Duodenal mucosa (tissue), 2 donors: ENCODE measurements at regions not wholly inside any gene's neighbourhood (a gene's known extent, or its start where the extent isn't known, plus 50 kb on each side); places are given as distances from the start of the nearest gene placed in this dataset.

Experiments
- H3K27ac ChIP-seq: one replicate; pipeline ENCODE4 v1.7.0; 2013; ENCODE audit warnings: low read depth, low read length
- H3K27me3 ChIP-seq, 2 donors: one replicate each; pipeline ENCODE4 v1.7.0; 2013; ENCODE audit warnings: low read length in 2 of 2, control low read depth in 1 of 2; ENCODE audit not compliant: insufficient read depth in 2 of 2, control insufficient read depth in 1 of 2
- H3K36me3 ChIP-seq, 2 donors: one replicate each; pipeline ENCODE4 v1.7.0; 2013; ENCODE audit warnings: low read length in 2 of 2, control low read depth in 1 of 2; ENCODE audit not compliant: insufficient read depth in 2 of 2, control insufficient read depth in 1 of 2
- H3K4me1 ChIP-seq, 2 donors: one replicate each; pipeline ENCODE4 v1.7.0; 2013; ENCODE audit warnings: low read length in 2 of 2, control low read depth in 1 of 2; ENCODE audit not compliant: insufficient read depth in 2 of 2, control insufficient read depth in 1 of 2
- H3K4me3 ChIP-seq, 2 donors: one replicate each; pipeline ENCODE4 v1.7.0; 2013; ENCODE audit warnings: low read length in 2 of 2, low read depth in 1 of 2
- H3K9ac ChIP-seq, 2 donors: one replicate each; pipeline ENCODE4 v1.7.0; 2013; ENCODE audit warnings: low read length in 2 of 2, low read depth in 1 of 2
- H3K9me3 ChIP-seq, 2 donors: one replicate each; pipeline ENCODE4 v1.7.0; 2013; ENCODE audit warnings: low read length in 2 of 2, control low read depth in 1 of 2; ENCODE audit not compliant: control insufficient read depth in 1 of 2

DNA sequence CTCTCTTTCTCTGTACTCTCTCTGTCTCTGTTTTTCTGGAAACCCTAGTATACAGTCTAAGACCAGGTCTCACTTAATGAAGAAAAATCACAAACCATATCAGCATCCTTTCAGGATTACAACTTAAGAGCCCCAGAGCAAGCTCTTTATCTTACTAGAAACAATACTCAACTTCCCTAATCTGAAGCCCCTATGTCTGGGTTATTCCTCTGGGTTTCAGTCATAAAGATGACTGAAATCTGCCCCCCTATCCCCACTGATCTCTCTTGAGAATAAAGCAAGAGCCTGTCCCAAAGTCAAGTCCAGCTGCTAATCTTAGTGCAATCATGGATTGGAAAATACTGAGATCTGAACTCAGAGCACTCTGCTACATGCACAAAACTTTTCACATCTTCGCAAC lies 53.9 kb upstream of the PICALM start:
- Histone ChIP-seq H3K27ac (no peak overlapping the region), H3K4me1 (peaks cover 2 to 4% of the 10 kb centered on the region in 2 donors), H3K36me3 (no peaks in the 10 kb centered on the region), H3K27me3 (no peaks in the 10 kb centered on the region), H3K9ac (no peak overlapping the region), H3K4me3 (no peak overlapping the region), H3K9me3 (no peaks in the 10 kb centered on the region)

DNA sequence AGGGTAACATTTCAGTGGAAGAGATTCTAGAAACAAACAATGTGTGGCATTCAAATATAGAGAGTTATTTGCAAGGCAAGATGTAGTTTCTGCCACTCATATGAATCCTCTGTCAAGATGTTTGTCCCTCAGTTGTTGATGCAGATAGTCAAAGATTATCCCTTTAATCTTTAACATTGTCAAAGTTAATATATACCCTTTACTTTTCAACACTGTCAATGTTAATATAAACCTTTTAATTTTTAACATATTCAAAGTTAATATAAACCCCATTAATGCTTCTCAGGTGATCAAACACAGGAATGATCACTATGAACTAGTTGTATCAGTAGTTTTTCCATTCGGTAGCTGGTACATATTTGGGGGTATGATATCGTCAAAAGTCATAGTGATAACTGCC lies 51.9 kb upstream of the PICALM start:
- Histone ChIP-seq H3K4me3 (no peak overlapping the region), H3K4me1 (peaks cover 5 to 17% of the 10 kb centered on the region in 2 donors), H3K9ac (no peak overlapping the region), H3K27me3 (no peaks in the 10 kb centered on the region), H3K27ac (no peak overlapping the region), H3K9me3 (no peaks in the 10 kb centered on the region), H3K36me3 (no peaks in the 10 kb centered on the region)

DNA sequence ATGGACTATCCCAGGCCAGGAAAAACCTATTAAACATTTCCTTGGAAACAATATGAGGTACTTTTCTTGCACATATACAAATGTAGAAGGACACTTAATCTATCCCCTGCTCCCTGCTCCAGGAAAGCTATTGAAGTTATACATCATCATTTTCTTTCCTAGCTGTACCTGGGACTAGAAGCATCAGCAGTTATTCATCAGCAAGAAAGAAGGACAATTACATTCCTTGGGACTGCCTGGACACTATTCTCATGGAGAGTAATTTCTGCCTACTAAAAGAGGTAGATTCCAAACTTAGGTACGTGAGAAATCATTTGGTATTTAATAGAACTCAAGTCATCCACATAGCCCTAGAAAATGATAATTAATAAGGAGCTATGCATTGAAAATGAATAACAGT lies 51.0 kb upstream of the PICALM start:
- H3K4me3 ChIP-seq: no peak overlapping the region
- H3K27me3 ChIP-seq: no peaks in the 10 kb centered on the region
- H3K9me3 ChIP-seq: no peaks in the 10 kb centered on the region
- H3K4me1 ChIP-seq: peaks cover 5 to 17% of the 10 kb centered on the region in 2 donors
- H3K9ac ChIP-seq: no peak overlapping the region
- H3K36me3 ChIP-seq: no peaks in the 10 kb centered on the region
- no peak overlapping the region for H3K27ac ChIP-seq

DNA sequence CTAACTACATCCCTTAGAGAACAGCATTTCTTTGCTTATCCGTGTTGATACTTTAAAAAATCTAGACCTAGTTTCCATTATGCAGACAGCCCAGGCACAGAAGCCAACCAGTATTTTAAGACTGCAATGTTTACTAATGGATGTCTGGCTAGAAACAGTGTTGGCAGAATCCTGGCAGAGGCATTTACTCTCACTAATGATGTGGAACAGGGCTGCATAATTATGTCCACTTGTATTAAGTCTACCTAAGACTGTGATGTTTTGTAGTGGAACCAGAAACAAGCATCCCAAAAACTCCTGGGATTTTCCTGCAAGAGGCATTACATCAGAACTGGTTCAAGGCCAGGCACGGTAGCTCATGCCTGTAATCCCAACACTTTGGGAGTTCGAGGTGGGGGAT lies 50.2 kb upstream of the PICALM start:
- no peaks in the 10 kb centered on the region for H3K27me3 ChIP-seq
- peaks cover 5 to 17% of the 10 kb centered on the region in 2 donors for H3K4me1 ChIP-seq
- H3K36me3 ChIP-seq: no peaks in the 10 kb centered on the region
- no peaks in the 10 kb centered on the region for H3K9me3 ChIP-seq
- no peak overlapping the region for H3K27ac ChIP-seq
- no peak overlapping the region for H3K4me3 ChIP-seq
- no peak overlapping the region for H3K9ac ChIP-seq
